Umbilical cord (tissue), 1 donor: ENCODE measurements at regions not wholly inside any gene's neighbourhood (a gene's known extent, or its start where the extent isn't known, plus 50 kb on each side); places are given as distances from the start of the nearest gene placed in this dataset.
A peak's percentile ranks its signal among the peaks of the same experiment; 100 is the strongest.
"Not testable (repeated sequence)": the region's sequence is repeated elsewhere in the genome, so short reads cannot be mapped to it uniquely, and the experiment has no call there.

Experiments used
- DNase-seq: peaks from one replicate; pipeline ENCODE4 v3.0.0-alpha.2; 2015; ENCODE audit warnings: low spot score

- DNase-seq, result no peak
Measured at GRCh38 chr9:82894961-82895821, 167.8 kb downstream of the RASEF start.

GRCh38 chr9:82895822-82896110 is 167.2 kb downstream of the RASEF start:
- DNase-seq, result no peak

DNA sequence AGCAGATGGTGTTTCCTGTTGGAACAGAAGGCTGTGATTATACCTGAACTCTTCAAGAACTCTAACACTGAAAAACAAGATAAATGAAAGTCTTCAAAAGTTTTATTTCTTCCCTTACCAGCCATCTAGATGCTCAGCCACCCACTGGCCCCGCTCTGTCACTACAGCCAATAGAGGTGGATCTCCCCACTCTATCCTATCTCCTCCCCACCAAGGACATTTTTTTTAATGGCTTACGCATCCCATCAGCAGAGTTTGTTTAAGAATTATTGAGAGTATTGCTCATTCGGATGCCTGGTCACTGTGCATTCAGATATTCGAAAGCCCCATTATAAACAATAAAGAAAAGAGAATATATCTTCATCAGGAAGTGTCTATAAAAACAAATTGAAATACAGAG is 159.4 kb downstream of the RASEF start:
- no peak for DNase-seq

DNA sequence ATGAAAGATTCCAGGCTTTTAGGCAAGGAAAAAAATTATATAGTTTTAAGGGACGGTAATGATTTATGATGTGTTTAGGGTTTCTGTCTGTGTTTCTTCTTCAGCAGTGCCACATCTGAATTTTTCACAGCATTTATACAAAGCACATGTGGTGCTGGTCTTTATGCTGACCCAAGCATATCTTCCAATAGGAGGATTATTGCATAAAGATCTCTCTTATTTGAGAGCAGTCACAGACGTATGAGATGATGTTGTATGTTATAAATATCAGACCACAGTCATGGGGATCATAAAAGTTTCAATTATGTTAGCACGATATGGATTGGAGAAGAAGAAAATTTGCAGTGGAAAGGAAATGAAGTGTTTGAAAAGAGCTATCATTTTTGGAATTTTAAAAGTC is 150.9 kb downstream of the RASEF start:
- peak; percentile 82 for DNase-seq

DNA sequence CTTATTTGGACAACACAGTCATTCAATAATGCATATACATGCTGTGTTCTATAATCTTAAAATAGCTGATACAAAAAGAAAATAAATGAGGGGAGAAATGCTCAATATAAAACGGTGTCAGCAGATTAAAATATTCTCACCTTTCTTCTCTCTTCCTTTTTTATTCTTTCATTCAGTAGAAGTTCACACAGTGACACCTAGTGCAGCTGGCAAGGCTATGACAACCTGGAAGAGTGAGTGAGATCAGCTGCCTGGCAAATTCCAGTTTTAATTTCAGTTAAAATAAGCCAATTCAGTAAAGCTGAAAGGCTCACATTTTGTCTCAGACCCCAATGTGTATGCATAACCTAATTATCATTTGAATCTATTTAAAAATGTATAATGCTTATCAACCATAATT is 150.3 kb downstream of the RASEF start:
- no peak for DNase-seq

GRCh38 chr9:82916238-82916637 is 146.7 kb downstream of the RASEF start:
- DNase-seq, result not testable (repeated sequence)

- DNase-seq, result no peak
Measured at GRCh38 chr9:82920154-82920553, 142.8 kb downstream of the RASEF start.

GRCh38 chr9:82922686-82923085 is 140.3 kb downstream of the RASEF start:
- no peak for DNase-seq

DNA sequence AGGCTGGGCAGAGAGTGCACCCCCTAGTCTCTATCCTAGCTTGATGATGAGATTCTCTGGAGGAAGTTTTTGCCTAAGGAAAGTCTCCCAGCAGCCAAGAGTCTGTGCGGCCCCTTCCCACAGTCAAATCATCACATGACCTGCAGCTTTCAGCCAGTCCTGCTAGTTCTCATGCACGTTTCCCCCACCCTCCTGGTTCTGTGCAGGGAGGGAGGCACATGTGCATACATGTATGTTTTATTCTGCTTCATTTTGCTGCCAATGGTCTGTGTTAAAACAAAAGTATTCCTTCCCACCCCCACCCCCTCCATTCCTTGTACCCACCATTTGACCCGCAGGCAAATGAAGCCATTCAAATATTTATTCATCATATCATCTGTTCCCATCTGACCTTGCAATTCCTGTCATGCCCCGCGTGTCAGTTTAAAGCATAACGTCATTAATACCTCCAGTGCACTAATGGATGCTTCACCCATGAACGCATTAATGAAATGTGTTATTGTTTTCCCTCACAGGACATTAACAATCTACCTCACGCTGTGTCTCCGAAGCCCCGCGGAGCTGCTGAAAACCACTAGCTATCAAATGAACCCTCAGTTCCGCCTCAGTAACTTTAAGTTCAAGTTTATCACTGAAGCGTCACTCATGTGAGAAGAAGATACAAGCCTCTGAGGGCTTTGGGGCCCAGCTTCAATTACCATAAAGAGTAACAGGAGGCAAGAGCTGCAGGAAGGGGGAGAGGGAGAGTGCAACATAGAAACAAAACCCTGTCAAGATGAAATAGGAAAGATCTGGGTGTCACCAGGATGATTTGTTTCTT is 139.6 kb downstream of the RASEF start:
- peak; percentile 31 for DNase-seq

DNA sequence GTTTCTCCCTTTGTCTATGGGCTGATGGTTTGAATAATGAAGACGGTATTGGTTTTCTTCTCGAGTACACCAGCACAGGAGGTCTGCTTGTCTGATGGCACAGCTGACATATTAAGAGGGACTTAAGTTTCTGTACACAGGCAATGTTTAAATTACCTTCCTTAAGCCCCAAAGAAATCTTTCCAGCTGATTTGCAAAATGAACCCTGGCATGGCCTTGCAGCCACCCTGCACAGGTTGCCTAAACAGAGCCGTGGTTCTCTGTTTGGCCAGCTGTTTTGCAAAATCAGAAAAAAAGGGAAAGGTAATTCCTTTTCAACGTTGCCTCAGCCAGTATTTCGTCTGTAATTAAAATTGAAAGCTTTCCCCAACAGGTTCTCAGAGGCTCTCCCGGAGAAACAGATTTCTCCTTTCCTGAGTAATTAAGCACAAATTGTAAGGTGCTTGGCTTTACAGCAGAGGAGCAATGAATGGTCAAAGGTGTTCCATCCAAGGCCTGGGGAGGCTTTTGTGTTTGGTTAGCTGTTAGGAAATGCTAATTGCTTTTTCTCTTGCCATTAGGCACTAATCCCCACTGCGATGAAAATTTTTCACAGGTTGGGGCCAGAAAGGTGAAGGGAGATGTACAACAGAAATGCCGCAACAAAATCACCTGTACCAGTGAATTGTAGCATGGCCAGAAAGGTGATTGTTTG is 138.9 kb downstream of the RASEF start:
- DNase-seq, result no peak
